ENCODE measurements at regions not wholly inside any gene's neighbourhood (a gene's known extent, or its start where the extent isn't known, plus 50 kb on each side); places are given as distances from the start of the nearest gene placed in this dataset.

GRCh38 chr7:42596737-42597136, 315.1 kb downstream of the C7orf25 start:
- Histone ChIP-seq H3K4me1 (no peaks in the 10 kb centered on the region), H3K27ac (no peak overlapping the region), H3K9me3 (no peaks in the 10 kb centered on the region), H3K4me3 (no peak overlapping the region), H3K27me3 (no peaks in the 10 kb centered on the region), H3K36me3 (ENCODE audit: low read depth, missing control alignments) (no peaks in the 10 kb centered on the region)
- no peak for TF ChIP-seq POLR2A (IDR thresholded peaks at IDR 0.05)
- no peak for TF ChIP-seq CTCF (IDR thresholded peaks at IDR 0.05)
- no peak for DNase-seq
- intact Hi-C loops (cut with DNase I; ENCODE audit: low total_unique reads): no loop called here

GRCh38 chr7:42593860-42594259, 318.0 kb downstream of the C7orf25 start:
- no peak for DNase-seq
- TF ChIP-seq CTCF (IDR thresholded peaks at IDR 0.05) (no peak), POLR2A (IDR thresholded peaks at IDR 0.05) (no peak)
- no peaks in the 10 kb centered on the region for H3K9me3 ChIP-seq
- intact Hi-C loops (cut with DNase I; ENCODE audit: low total_unique reads): no loop called here
- no peaks in the 10 kb centered on the region for H3K36me3 ChIP-seq (ENCODE audit: low read depth, missing control alignments)
- no peaks in the 10 kb centered on the region for H3K27me3 ChIP-seq
- 87 to 91% methylated on average over 3 of the region's 3 CpGs for WGBS, 2 donors
- H3K4me1 ChIP-seq: no peaks in the 10 kb centered on the region
- H3K27ac ChIP-seq: no peak overlapping the region
- H3K4me3 ChIP-seq: no peak overlapping the region

- intact Hi-C loops (cut with DNase I; ENCODE audit: low total_unique reads): no loop called here
- H3K27me3 ChIP-seq: peaks cover 3% of the 10 kb centered on the region
- H3K4me3 ChIP-seq: no peak overlapping the region
- TF ChIP-seq POLR2A (IDR thresholded peaks at IDR 0.05) (no peak), CTCF (IDR thresholded peaks at IDR 0.05) (no peak)
- no peaks in the 10 kb centered on the region for H3K36me3 ChIP-seq (ENCODE audit: low read depth, missing control alignments)
- H3K27ac ChIP-seq: no peak overlapping the region
- H3K9me3 ChIP-seq: no peaks in the 10 kb centered on the region
- no peak for DNase-seq
- WGBS, 2 donors: 50 to 67% methylated on average over 2 of the region's 2 CpGs
- H3K4me1 ChIP-seq: no peaks in the 10 kb centered on the region
Observed at GRCh38 chr7:42590771-42591310, 321.0 kb downstream of the C7orf25 start.

- H3K4me3 ChIP-seq: no peak overlapping the region
- H3K27me3 ChIP-seq: peaks cover 3% of the 10 kb centered on the region
- intact Hi-C loops (cut with DNase I; ENCODE audit: low total_unique reads): no loop called here
- H3K27ac ChIP-seq: no peak overlapping the region
- DNase-seq: no peak
- H3K9me3 ChIP-seq: no peaks in the 10 kb centered on the region
- no peaks in the 10 kb centered on the region for H3K36me3 ChIP-seq (ENCODE audit: low read depth, missing control alignments)
- no peaks in the 10 kb centered on the region for H3K4me1 ChIP-seq
- no peak for TF ChIP-seq CTCF (IDR thresholded peaks at IDR 0.05)
- no peak for TF ChIP-seq POLR2A (IDR thresholded peaks at IDR 0.05)
Observed at GRCh38 chr7:42588876-42589275, 323.0 kb downstream of the C7orf25 start.

- no peak overlapping the region for H3K4me3 ChIP-seq
- 74 to 93% methylated on average over 3 of the region's 3 CpGs for WGBS, 2 donors
- no peak for TF ChIP-seq CTCF (IDR thresholded peaks at IDR 0.05)
- no peak for TF ChIP-seq POLR2A (IDR thresholded peaks at IDR 0.05)
- peaks cover 3% of the 10 kb centered on the region for H3K27me3 ChIP-seq
- no peaks in the 10 kb centered on the region for H3K9me3 ChIP-seq
- no peaks in the 10 kb centered on the region for H3K4me1 ChIP-seq
- intact Hi-C loops (cut with DNase I; ENCODE audit: low total_unique reads): no loop called here
- H3K27ac ChIP-seq: no peak overlapping the region
- no peaks in the 10 kb centered on the region for H3K36me3 ChIP-seq (ENCODE audit: low read depth, missing control alignments)
- DNase-seq: no peak
Observed at GRCh38 chr7:42587806-42588205, 324.1 kb downstream of the C7orf25 start.
